ENCODE measurements at regions not wholly inside any gene's neighbourhood (a gene's known extent, or its start where the extent isn't known, plus 50 kb on each side); places are given as distances from the start of the nearest gene placed in this dataset.

GRCh38 chr2:234843411-234843810 is 108.4 kb upstream of the SH3BP4 start:
- no peak for DNase-seq
- in situ Hi-C loops (cut with HindIII; ENCODE audit: low pct_ligation_motif_present, low pct_unique_long_range_greater_than_20kb, low sequenced_read_pairs), result no loop called here

GRCh38 chr2:234842753-234843152 is 109.1 kb upstream of the SH3BP4 start:
- in situ Hi-C loops (cut with HindIII; ENCODE audit: low pct_ligation_motif_present, low pct_unique_long_range_greater_than_20kb, low sequenced_read_pairs), result no loop called here
- DNase-seq, result no peak

GRCh38 chr2:234841321-234842015 is 110.3 kb upstream of the SH3BP4 start:
- in situ Hi-C loops (cut with HindIII; ENCODE audit: low pct_ligation_motif_present, low pct_unique_long_range_greater_than_20kb, low sequenced_read_pairs), result no loop called here
- DNase-seq, result no peak

- DNase-seq, result peak; percentile 98
- in situ Hi-C loops (cut with HindIII; ENCODE audit: low pct_ligation_motif_present, low pct_unique_long_range_greater_than_20kb, low sequenced_read_pairs), result no loop called here
Observed at GRCh38 chr2:234840336-234840735, 111.5 kb upstream of the SH3BP4 start.

GRCh38 chr2:234839285-234839684 is 112.5 kb upstream of the SH3BP4 start:
- DNase-seq, result no peak
- in situ Hi-C loops (cut with HindIII; ENCODE audit: low pct_ligation_motif_present, low pct_unique_long_range_greater_than_20kb, low sequenced_read_pairs), result no loop called here

- in situ Hi-C loops (cut with HindIII; ENCODE audit: low pct_ligation_motif_present, low pct_unique_long_range_greater_than_20kb, low sequenced_read_pairs), result no loop called here
- no peak for DNase-seq
Observed at GRCh38 chr2:234836271-234836670, 115.5 kb upstream of the SH3BP4 start.

- in situ Hi-C loops (cut with HindIII; ENCODE audit: low pct_ligation_motif_present, low pct_unique_long_range_greater_than_20kb, low sequenced_read_pairs), result no loop called here
- no peak for DNase-seq
Observed at GRCh38 chr2:234835738-234836137, 116.1 kb upstream of the SH3BP4 start.

- no peak for DNase-seq
- in situ Hi-C loops (cut with HindIII; ENCODE audit: low pct_ligation_motif_present, low pct_unique_long_range_greater_than_20kb, low sequenced_read_pairs), result no loop called here
Observed at GRCh38 chr2:234834228-234834923, 117.4 kb upstream of the SH3BP4 start.

- in situ Hi-C loops (cut with HindIII; ENCODE audit: low pct_ligation_motif_present, low pct_unique_long_range_greater_than_20kb, low sequenced_read_pairs), result no loop called here
- DNase-seq, result no peak
Observed at GRCh38 chr2:234830853-234831252, 121.0 kb upstream of the SH3BP4 start.

GRCh38 chr2:234829074-234829455 is 122.8 kb upstream of the SH3BP4 start:
- in situ Hi-C loops (cut with HindIII; ENCODE audit: low pct_ligation_motif_present, low pct_unique_long_range_greater_than_20kb, low sequenced_read_pairs), result no loop called here
- no peak for DNase-seq

GRCh38 chr2:234828382-234829073 is 123.3 kb upstream of the SH3BP4 start:
- DNase-seq, result no peak
- in situ Hi-C loops (cut with HindIII; ENCODE audit: low pct_ligation_motif_present, low pct_unique_long_range_greater_than_20kb, low sequenced_read_pairs), result no loop called here

GRCh38 chr2:234827096-234827860 is 124.5 kb upstream of the SH3BP4 start:
- no peak for DNase-seq
- in situ Hi-C loops (cut with HindIII; ENCODE audit: low pct_ligation_motif_present, low pct_unique_long_range_greater_than_20kb, low sequenced_read_pairs), result no loop called here

- in situ Hi-C loops (cut with HindIII; ENCODE audit: low pct_ligation_motif_present, low pct_unique_long_range_greater_than_20kb, low sequenced_read_pairs), result no loop called here
- DNase-seq, result no peak
Observed at GRCh38 chr2:234826681-234827080, 125.1 kb upstream of the SH3BP4 start.

- in situ Hi-C loops (cut with HindIII; ENCODE audit: low pct_ligation_motif_present, low pct_unique_long_range_greater_than_20kb, low sequenced_read_pairs), result no loop called here
- DNase-seq, result no peak
Observed at GRCh38 chr2:234825616-234826015, 126.2 kb upstream of the SH3BP4 start.

GRCh38 chr2:234823877-234824376 is 127.9 kb upstream of the SH3BP4 start:
- peak; percentile 97 for DNase-seq
- in situ Hi-C loops (cut with HindIII; ENCODE audit: low pct_ligation_motif_present, low pct_unique_long_range_greater_than_20kb, low sequenced_read_pairs), result no loop called here

GRCh38 chr2:234823196-234823876 is 128.5 kb upstream of the SH3BP4 start:
- in situ Hi-C loops (cut with HindIII; ENCODE audit: low pct_ligation_motif_present, low pct_unique_long_range_greater_than_20kb, low sequenced_read_pairs), result no loop called here
- DNase-seq, result no peak

GRCh38 chr2:234821946-234822475 is 129.8 kb upstream of the SH3BP4 start:
- DNase-seq, result no peak
- in situ Hi-C loops (cut with HindIII; ENCODE audit: low pct_ligation_motif_present, low pct_unique_long_range_greater_than_20kb, low sequenced_read_pairs), result no loop called here

- in situ Hi-C loops (cut with HindIII; ENCODE audit: low pct_ligation_motif_present, low pct_unique_long_range_greater_than_20kb, low sequenced_read_pairs), result no loop called here
- DNase-seq, result no peak
Observed at GRCh38 chr2:234818937-234819336, 132.9 kb upstream of the SH3BP4 start.
